Right lobe of liver (tissue), 4 donors: ENCODE measurements at regions not wholly inside any gene's neighbourhood (a gene's known extent, or its start where the extent isn't known, plus 50 kb on each side); places are given as distances from the start of the nearest gene placed in this dataset.

ENCODE experiments used
- CTCF ChIP-seq, 4 donors: fragments of 200-600 bp in 3 of 4; fragments of 450-650 bp in 1 of 4; IDR thresholded peaks; one replicate each; pipeline versions ENCODE4 v1.5.1 to v1.8.0; 2016 to 2022; ENCODE audit warnings: antibody characterized with exemption in 4 of 4, mild to moderate bottlenecking in 2 of 4
- POLR2A ChIP-seq: fragments of 450-650 bp; IDR thresholded peaks from one replicate; pipeline ENCODE4 v1.6.1; 2017; ENCODE audit warnings: antibody characterized with exemption, mild to moderate bottlenecking
- donor health status: DM: no; HTN: no; CAD: no.
- donor health status: DM: no; HTN: no; CAD: no.
- donor health status: DM: no; HTN: yes; CAD: no.

DNA sequence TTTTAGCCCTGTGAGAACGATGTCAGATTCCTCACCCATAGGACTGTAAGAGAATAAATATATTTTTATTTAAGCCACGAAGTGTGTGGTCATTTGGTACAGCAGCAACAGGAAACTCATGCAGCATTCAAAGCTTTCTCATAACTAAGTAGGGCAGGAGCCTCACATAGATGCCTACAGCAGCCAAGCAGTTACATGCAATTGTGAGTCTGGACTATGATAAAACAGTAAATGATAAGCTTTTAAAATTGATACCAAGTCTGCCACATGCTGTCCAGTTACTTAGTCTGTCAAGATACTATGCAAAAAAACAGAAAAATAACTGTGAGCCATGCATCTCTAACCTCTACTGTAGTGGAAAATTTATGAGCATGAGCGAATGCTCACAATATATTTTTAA lies 359.6 kb downstream of the HS3ST1 start:
- TF ChIP-seq POLR2A (no peak), CTCF (IDR thresholded peaks at IDR 0.05) (no peak)
